ENCODE measurements at regions not wholly inside any gene's neighbourhood (a gene's known extent, or its start where the extent isn't known, plus 50 kb on each side); places are given as distances from the start of the nearest gene placed in this dataset.
"Not testable (repeated sequence)": the region's sequence is repeated elsewhere in the genome, so short reads cannot be mapped to it uniquely, and the experiment has no call there.

- DNase-seq = no peak
- no peak for ATAC-seq
- intact Hi-C loops (cut with DNase I, micrococcal nuclease) = no loop called here
Observed at GRCh38 chr13:50377726-50378270, 362.6 kb downstream of the KCNRG start.

DNA sequence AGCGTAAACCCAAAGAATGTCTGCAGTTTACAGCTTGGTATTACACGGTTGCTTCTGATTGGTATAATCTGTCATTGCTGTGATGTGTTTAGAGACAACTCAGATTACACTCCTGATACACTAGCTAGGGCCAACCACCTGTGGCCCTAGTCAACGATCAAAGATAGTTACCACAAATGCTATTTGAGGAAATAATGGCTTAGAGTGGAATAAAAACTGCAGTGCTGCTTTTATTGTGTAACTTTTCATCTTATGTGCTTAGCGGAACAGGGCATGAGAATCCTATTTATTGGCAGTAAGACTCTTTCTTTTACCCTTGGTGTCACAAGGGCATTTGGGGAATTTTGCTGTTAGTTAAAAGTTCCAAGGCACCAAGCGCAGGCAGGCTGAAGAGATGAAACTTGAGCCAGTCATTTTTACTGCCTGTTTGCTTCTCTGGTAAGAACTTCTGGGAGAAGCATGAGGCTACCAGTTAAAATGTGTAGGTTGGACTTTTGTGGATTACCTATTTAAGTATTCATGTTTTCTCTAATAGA is 363.3 kb downstream of the KCNRG start:
- ATAC-seq (no peak), DNase-seq (no peak)
- intact Hi-C loops (cut with DNase I, micrococcal nuclease) = no loop called here

DNA sequence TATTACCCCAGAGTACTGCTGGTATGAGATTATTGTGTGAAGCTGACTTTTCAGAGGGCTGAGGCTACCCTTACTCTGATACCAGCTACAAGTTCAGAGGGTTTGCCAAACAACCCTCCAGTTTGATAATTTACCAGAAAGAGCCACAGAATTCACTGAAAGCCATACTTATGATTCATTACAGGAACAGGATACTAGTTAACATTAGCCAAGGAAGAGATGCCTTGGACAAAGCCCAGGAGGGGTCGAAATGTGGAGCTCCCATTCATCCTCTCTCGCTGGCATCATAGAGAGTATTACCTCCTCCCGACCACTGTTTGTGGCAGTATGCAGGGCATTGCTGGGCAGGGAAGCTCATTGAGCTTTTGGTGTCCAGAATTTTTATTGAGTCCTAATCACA is 364.3 kb downstream of the KCNRG start:
- ATAC-seq = no peak
- intact Hi-C loops (cut with DNase I, micrococcal nuclease) = no loop called here
- DNase-seq = no peak

GRCh38 chr13:50380905-50381304 is 365.7 kb downstream of the KCNRG start:
- DNase-seq (no peak), ATAC-seq (no peak)
- intact Hi-C loops (cut with DNase I, micrococcal nuclease) = no loop called here

DNA sequence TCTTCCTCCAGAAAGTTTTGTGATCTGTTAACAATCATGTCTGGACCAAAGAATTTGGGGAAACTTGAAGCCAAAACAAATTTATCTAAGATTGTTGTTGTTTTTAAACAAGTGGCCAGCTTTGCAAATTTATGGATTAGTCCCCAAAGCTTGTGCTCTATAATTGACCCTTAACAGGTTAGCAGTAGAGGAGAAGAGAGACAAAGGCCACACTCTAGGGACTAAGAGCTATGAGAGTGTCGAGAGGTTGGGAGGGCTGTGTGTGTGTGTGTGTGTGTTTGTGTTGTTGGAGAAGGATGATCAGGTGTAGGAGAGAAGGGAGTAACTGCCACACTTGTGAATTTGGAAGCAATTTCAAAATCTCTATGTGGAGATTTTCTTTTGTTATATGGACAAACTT is 367.3 kb downstream of the KCNRG start:
- intact Hi-C loops (cut with DNase I, micrococcal nuclease) = no loop called here
- no peak for DNase-seq
- no peak for ATAC-seq

DNA sequence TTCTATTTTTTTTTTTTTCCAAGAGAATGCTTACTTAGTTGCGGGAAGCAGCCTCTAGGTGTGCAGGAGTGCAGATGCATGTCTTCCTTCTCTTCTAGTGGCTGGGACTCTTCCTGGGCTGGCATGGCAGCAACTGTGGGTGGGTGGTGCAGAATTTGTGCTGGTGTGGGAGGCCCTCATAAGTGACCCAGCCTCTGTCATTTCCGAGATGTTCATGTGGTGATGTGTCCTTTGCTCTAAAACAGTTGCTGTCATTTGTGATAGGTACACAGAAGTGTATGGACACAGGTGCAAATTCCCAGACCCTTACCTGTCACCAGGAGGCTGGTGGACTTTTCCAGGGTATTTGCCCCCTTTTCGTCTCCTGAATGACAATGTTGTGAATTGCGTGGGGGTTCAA is 367.7 kb downstream of the KCNRG start:
- DNase-seq = no peak
- intact Hi-C loops (cut with DNase I, micrococcal nuclease) = no loop called here
- no peak for ATAC-seq

DNA sequence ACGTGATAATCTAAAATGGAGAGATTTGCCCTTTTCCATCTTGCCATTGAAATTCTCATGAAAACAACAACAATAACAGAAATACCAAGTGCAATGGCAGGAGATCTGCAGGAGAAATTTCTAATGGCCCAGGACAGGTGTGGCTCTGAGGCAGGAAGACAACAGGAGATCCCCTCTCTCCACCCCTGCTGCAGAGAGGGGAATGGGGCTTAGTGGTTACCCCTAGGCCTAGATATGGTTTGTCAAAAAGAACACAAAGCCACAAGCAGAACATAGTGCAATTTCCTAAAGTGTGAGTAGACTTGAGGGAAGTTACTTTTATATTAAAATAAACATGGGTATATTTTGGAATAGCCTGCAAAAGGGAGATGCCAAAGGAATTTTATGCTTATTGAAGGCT is 369.5 kb downstream of the KCNRG start:
- ATAC-seq = no peak
- intact Hi-C loops (cut with DNase I, micrococcal nuclease) = no loop called here
- no peak for DNase-seq

DNA sequence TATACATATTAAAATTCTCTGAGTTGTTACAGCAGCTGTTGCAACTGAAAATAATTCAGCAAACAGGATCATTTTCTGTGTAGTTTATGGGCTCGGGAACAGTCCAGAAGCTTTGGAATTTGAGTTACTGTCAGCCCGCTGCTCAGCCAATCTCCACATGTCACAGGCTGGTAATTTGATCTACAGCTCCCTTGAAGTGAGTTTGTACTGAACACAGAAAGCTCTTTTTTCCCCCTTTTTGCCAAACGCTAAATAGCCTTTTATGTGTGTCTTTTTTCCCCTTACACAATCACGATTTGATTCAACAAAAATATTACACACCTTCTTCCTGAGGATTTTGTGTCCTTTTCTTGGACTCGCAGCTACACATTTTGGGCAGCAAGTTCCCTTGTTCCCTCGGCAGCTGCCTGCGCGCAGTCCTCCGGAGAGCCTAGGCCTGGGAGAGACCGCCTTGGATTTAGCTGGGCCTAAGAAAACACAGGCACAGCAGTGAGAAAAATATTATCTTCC is 371.4 kb downstream of the KCNRG start:
- ATAC-seq (no peak), DNase-seq (no peak)
- intact Hi-C loops (cut with DNase I, micrococcal nuclease) = no loop called here

GRCh38 chr13:50387051-50387581 is 371.9 kb downstream of the KCNRG start:
- DNase-seq = peak; percentile 33 to 52
- intact Hi-C loops (cut with DNase I, micrococcal nuclease) = no loop called here
- ATAC-seq = peak; percentile 86

- DNase-seq (no peak), ATAC-seq (no peak)
- intact Hi-C loops (cut with DNase I, micrococcal nuclease) = no loop called here
Observed at GRCh38 chr13:50388481-50388880, 373.2 kb downstream of the KCNRG start.

DNA sequence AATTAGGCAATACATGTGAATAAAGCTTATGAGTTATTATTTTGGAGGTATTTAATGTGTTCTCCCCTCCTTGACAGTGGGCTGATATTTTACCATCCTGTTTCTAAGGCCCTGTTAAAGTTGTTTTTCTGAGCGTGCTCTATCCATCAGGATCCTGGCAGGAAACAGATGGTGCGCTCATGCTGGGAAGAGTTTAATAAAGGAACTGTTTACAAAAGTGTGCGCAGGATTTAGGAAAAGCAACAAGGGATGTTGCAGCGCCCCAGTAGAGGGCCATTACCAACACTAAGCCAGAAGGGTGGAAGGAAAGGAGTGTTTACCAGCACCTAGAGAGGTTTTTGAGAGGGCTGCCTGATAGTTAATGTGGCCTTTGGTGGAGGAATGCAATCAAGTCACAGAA is 374.5 kb downstream of the KCNRG start:
- intact Hi-C loops (cut with DNase I, micrococcal nuclease) = no loop called here
- DNase-seq (no peak), ATAC-seq (no peak)

DNA sequence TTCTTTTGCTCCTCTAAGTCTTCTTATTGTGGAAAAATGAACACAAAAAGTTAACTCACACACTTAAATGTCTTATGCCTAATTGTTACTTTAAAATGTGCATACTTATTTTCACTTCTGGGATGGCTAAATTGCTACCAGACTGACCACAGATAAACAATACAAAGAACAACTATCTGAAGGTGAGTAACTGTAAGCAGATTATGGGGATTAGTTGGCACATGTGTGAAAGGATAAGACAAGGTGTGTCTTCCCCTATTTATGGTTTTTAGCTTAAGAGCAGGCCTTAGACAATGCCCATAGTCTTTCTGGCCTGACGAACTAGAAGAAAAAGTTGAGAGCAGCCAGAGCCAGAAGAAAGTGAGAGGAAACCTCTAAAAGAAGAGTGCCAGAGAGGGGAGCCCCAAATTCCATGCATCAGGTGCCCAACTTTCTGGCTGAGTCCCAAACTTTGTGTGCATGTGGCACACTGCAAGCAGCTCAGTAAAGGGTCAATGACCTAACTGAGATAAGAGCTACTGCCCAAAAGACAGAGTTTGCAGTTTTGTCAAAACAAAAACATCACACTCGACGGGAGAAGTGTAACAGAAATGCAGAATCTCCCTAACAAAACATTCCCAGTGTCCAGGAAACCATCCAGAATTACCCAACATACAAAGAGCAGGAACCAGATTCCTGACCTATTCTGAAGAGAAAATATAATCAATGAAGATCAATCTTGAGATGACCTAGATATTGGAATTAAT is 375.4 kb downstream of the KCNRG start:
- ATAC-seq (no peak), DNase-seq (no peak)
- intact Hi-C loops (cut with DNase I, micrococcal nuclease) = no loop called here

- ATAC-seq (no peak), DNase-seq (no peak)
- intact Hi-C loops (cut with DNase I, micrococcal nuclease) = no loop called here
Observed at GRCh38 chr13:50392977-50393376, 377.7 kb downstream of the KCNRG start.

GRCh38 chr13:50393628-50394027 is 378.4 kb downstream of the KCNRG start:
- intact Hi-C loops (cut with DNase I, micrococcal nuclease) = no loop called here
- ATAC-seq (no peak), DNase-seq (no peak)

DNA sequence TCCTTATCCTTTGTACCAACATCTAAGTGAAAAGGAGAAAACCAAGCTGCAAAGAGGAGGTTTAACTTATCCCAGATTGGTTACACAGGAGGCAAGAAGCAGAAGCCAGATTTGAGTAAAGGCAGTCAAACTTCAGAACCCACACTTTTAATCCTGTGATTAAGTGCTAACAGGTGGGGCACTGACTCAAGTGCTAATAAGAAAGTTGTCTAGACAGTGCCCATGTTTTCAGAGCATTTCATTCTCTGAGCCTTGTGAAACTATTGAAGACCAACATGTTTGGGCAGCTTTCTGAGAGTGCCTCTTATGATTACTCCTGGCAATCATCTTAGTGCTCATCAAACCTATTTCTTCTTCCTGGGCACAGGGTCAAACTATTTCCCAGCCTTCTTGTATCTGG is 380.8 kb downstream of the KCNRG start:
- ATAC-seq = no peak
- intact Hi-C loops (cut with DNase I, micrococcal nuclease) = no loop called here
- no peak for DNase-seq

- ATAC-seq; intact Hi-C loops (cut with DNase I, micrococcal nuclease); DNase-seq: not testable (repeated sequence)
Observed at GRCh38 chr13:50396618-50397017, 381.4 kb downstream of the KCNRG start.

- intact Hi-C loops (cut with DNase I, micrococcal nuclease) = no loop called here
- ATAC-seq = no peak
- no peak for DNase-seq
Observed at GRCh38 chr13:50400035-50400726, 384.9 kb downstream of the KCNRG start.

- intact Hi-C loops (cut with DNase I, micrococcal nuclease) = no loop called here
- DNase-seq (no peak), ATAC-seq (no peak)
Observed at GRCh38 chr13:50401049-50401505, 385.8 kb downstream of the KCNRG start.

DNA sequence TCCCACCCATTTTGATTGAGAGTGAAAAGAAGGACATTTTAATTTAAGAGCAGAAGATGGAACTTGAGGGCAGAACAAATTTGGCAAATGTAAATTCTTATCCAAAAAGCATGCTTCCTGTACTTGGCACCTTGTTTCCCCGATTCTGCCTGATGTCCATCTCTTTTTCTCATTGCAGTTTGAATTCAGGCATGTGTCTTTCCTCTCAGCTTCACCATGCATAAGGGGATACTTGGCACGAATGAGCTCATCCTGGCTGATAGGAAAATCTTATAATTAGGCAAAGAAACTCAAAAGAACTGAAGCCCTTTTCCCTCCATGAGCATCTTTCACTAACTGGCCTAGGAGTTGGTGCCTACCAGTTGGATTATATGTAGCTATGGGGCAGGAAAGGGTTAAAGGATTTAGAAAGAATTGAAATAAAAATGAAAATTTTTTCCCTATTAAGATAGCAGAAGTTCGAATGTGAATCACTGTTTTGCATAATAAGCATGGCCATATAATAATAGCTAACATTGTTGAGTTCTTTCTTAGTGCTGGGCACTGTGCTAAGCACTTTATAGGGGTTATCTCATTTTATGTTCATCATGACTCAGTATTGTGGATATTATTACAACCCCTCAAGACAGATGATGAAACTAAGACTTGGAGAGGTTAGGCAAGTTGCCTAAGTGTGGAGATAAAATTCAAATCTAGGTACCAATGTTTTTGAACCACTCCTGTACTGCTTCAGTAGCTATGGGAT is 386.6 kb downstream of the KCNRG start:
- DNase-seq = no peak
- ATAC-seq = no peak
- intact Hi-C loops (cut with DNase I, micrococcal nuclease) = no loop called here

Measured in left colon (tissue), 2 donors.